Endothelial cell of umbilical vein (primary cell): ENCODE measurements at regions not wholly inside any gene's neighbourhood (a gene's known extent, or its start where the extent isn't known, plus 50 kb on each side); places are given as distances from the start of the nearest gene placed in this dataset.

ENCODE experiments used
- BruUV-seq: library from RNA; stranded (reverse); fragments of 400-500 nt; replicated peaks from 2 replicates; lab custom pipeline; 2021; lab: Mats Ljungman, UMichigan
- CTCF ChIA-PET: fragments of 300-600, 350-600 bp; sonication (Branson Sonifier 250); formaldehyde crosslinking; loops from one replicate; lab custom pipeline; 2021; ENCODE audit warnings: antibody characterized with exemption, inconsistent platforms; lab: Charles Lee
- POLR2A ChIA-PET: fragments of 300-600, 350-600 bp; sonication (Branson Sonifier 250); formaldehyde crosslinking; loops from one replicate; lab custom pipeline; 2021; ENCODE audit warnings: antibody characterized with exemption, inconsistent platforms; lab: Charles Lee
- DNase-seq: peaks from one replicate; pipeline ENCODE4 v3.0.0-alpha.2; 2011; ENCODE audit warnings: low read depth, low spot score
- FAIRE-seq: peaks from 2 replicates; lab custom pipeline; 2011; peaks lifted over from hg19 to GRCh38; lab: Jason Lieb, UNC
- H2AFZ ChIP-seq: 2 replicates; pipeline ENCODE4 v1.6.0; 2012; ENCODE audit warnings: low read depth, low read length, control low read depth, inconsistent platforms
- H3K27ac ChIP-seq: 2 replicates; pipeline ENCODE4 v1.5.1; 2011; ENCODE audit warnings: low read depth, mild to moderate bottlenecking, control low read depth, low read length, moderate library complexity; ENCODE audit not compliant: insufficient read depth
- H3K27me3 ChIP-seq, 2 experiments: 2 replicates each; pipeline versions ENCODE4 v1.6.0 to v1.6.1; 2011; ENCODE audit warnings: low read length in 2 of 2, mixed read lengths in 1 of 2; ENCODE audit not compliant: control insufficient read depth in 2 of 2, insufficient read depth in 2 of 2
- H3K36me3 ChIP-seq, 2 experiments: 2 replicates in 1 of 2; 3 replicates in 1 of 2; pipeline ENCODE4 v1.5.1; 2011; ENCODE audit warnings: low read length in 2 of 2, mild to moderate bottlenecking in 1 of 2, moderate library complexity in 1 of 2; ENCODE audit not compliant: control insufficient read depth in 2 of 2, insufficient read depth in 2 of 2; ENCODE audit errors: extremely low read depth in 1 of 2
- H3K4me1 ChIP-seq: 3 replicates; pipeline ENCODE4 v1.5.1; 2011; ENCODE audit warnings: mild to moderate bottlenecking, low read length; ENCODE audit not compliant: control insufficient read depth, insufficient read depth; ENCODE audit errors: extremely low read depth
- H3K4me2 ChIP-seq: 2 replicates; pipeline ENCODE4 v1.6.1; 2011; ENCODE audit warnings: low read length, control low read depth, mixed read lengths; ENCODE audit not compliant: insufficient read depth
- H3K4me3 ChIP-seq, 3 experiments: fragments of 200-600 bp in 1 of 3; sonication (generic), shearing (Covaris generic) in 1 of 3; replicated peaks in 1 of 3; 2 replicates each; pipeline ENCODE4 v1.5.1; 2011 to 2016; ENCODE audit warnings: control low read depth in 3 of 3, low read length in 3 of 3, mild to moderate bottlenecking in 2 of 3, inconsistent platforms in 1 of 3, low read depth in 1 of 3, moderate library complexity in 1 of 3; ENCODE audit not compliant: insufficient read depth in 1 of 3
- H3K79me2 ChIP-seq: 2 replicates; pipeline ENCODE4 v1.6.0; 2012; ENCODE audit warnings: low read length, inconsistent platforms; ENCODE audit not compliant: control insufficient read depth, insufficient read depth
- H3K9ac ChIP-seq: replicated peaks from 2 replicates; pipeline ENCODE3; 2011; ENCODE audit warnings: low read length, control low read depth; ENCODE audit not compliant: insufficient read depth; ENCODE audit errors: extremely low read depth
- H3K9me1 ChIP-seq: replicated peaks from 3 replicates; pipeline ENCODE4 v1.6.0; 2011; ENCODE audit warnings: mild to moderate bottlenecking, low read length; ENCODE audit not compliant: control insufficient read depth, insufficient read depth; ENCODE audit errors: extremely low read depth
- H3K9me3 ChIP-seq: replicated peaks from 2 replicates; pipeline ENCODE4 v1.5.1; 2012; ENCODE audit warnings: low read length, inconsistent platforms; ENCODE audit not compliant: control insufficient read depth, insufficient read depth
- H4K20me1 ChIP-seq: replicated peaks from 2 replicates; pipeline ENCODE3; 2011; ENCODE audit warnings: mild to moderate bottlenecking, low read length; ENCODE audit not compliant: control insufficient read depth, insufficient read depth; ENCODE audit errors: extremely low read depth
- EZH2 ChIP-seq: IDR thresholded peaks from 2 replicates; pipeline ENCODE4 v1.6.1; 2012; ENCODE audit warnings: borderline replicate concordance, low read depth, mild to moderate bottlenecking, moderate library complexity, low read length, inconsistent platforms; ENCODE audit not compliant: severe bottlenecking
- GATA2 ChIP-seq: IDR thresholded peaks from 2 replicates; pipeline ENCODE4 v1.7.0; 2011; ENCODE audit warnings: low read depth, mild to moderate bottlenecking, moderate library complexity, mixed read lengths, low read length; ENCODE audit not compliant: insufficient read length, insufficient read depth
- JUN ChIP-seq: IDR thresholded peaks from 2 replicates; pipeline ENCODE4 v1.6.1; 2011; ENCODE audit warnings: borderline replicate concordance, low read depth; ENCODE audit not compliant: insufficient read length, insufficient read depth
- POLR2A ChIP-seq: IDR thresholded peaks from 2 replicates; pipeline ENCODE4 v1.6.1; 2012; ENCODE audit warnings: low read depth, mild to moderate bottlenecking, control low read depth, low read length
- POLR2AphosphoS5 ChIP-seq: IDR thresholded peaks from 2 replicates; pipeline ENCODE4 v1.6.1; 2012; ENCODE audit warnings: low read depth, mild to moderate bottlenecking, control low read depth, low read length, moderate library complexity; ENCODE audit not compliant: insufficient read depth
- dilution Hi-C: fragments of 300-500 bp; cut with MboI; formaldehyde crosslinking; loops from one replicate; pipeline ENCODE4 v1.15.0; 2019; ENCODE audit warnings: low sequenced_read_pairs; ENCODE audit not compliant: extremely low pct_ligation_motif_present
- intact Hi-C: fragments of 100-400 bp; cut with micrococcal nuclease; formaldehyde crosslinking; loops from one replicate; pipeline ENCODE4 v1.10.0; 2022
- TF ChIP-seq, protein P1 (sequence below): IDR thresholded peaks from 2 replicates; pipeline ENCODE4 v1.6.1; 2011; ENCODE audit not compliant: insufficient read depth, insufficient read length
- TF ChIP-seq, protein P2 (sequence below), 2 donors: IDR thresholded peaks; 1 replicate in 1 of 2; 2 replicates in 1 of 2; pipeline ENCODE4 v1.5.1; 2011; ENCODE audit warnings: low read length in 2 of 2, mild to moderate bottlenecking in 2 of 2, moderate library complexity in 2 of 2, control low read depth in 1 of 2, inconsistent platforms in 1 of 2, low read depth in 1 of 2; ENCODE audit not compliant: insufficient read depth in 1 of 2; ENCODE audit errors: extremely low read depth in 1 of 2

DNA sequence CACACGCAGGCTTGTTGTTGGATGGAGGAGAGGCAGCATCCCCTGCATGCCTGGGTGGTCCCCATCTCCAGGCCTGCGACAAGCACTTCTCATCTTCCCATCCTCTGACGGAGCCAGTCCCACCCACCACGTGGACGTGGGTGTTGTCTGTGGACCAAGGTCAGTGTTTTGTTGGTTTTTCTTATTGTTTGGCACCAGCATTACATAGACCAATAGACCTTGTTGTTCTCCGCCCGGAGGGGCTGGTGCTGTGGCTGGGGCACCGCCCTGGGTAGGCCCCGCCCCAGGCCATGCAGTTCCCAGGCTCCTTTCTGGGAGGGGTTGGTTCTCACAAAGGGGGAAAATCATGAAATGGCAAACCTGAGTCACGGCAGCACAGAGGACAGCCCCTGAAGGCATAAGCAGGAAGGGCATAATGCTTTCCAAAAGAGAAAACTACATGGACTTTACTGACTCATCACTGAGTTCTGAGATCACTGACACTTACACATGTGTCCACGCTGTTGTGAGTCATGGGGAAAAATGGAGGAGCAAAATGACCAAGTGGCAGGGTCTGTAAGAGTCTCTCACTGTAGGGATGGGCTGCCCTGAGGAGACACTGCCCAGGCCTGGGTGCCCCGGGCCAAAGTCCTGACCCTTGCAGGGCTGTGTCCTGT lies 90.8 kb downstream of the THBS2 start:
- dilution Hi-C loops = no loop called here
- peak; percentile 60 for TF ChIP-seq JUN
- no peak for TF ChIP-seq GATA2
- no peak for TF ChIP-seq POLR2AphosphoS5
- no TSS peak for BruUV-seq
- FAIRE-seq (no peak), DNase-seq (peak; percentile 53)
- Histone ChIP-seq H3K27ac (peak overlapping the region; percentile 37), H3K4me1 (no peaks in the 10 kb centered on the region), H3K36me3 (no peaks in the 10 kb centered on the region), H3K4me2 (no peak overlapping the region), H3K4me3 (no peak overlapping the region), H3K79me2 (no peaks in the 10 kb centered on the region), H4K20me1 (no peaks in the 10 kb centered on the region), H2AFZ (no peak overlapping the region), H3K9me1 (no peaks in the 10 kb centered on the region), H3K27me3 (no peaks in the 10 kb centered on the region), H3K9me3 (no peaks in the 10 kb centered on the region), H3K9ac (no peak overlapping the region)
- ChIA-PET CTCF (no interaction called here), POLR2A (no interaction called here)
- intact Hi-C loops = no loop called here

DNA sequence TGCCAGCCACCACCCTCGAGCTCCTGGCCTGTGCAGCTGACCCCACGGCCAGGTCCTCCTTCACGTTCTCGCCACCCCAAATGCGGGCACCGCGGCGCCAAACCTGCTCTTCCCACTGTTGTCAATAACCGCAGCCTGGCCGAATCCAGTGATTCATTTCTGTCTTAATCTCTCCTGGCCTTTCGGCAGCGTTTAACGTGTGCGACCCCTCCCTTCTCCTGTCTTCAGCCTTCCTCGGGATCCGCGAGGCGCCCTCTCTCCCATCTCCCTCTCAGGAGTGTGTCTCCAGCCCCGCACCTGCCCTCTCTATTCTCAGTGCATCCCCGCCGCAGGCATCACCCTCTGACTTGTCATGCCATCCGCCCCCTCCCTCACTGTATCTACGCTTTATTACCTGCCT lies 91.4 kb downstream of the THBS2 start:
- Histone ChIP-seq H3K4me1 (no peaks in the 10 kb centered on the region), H3K79me2 (no peaks in the 10 kb centered on the region), H3K9ac (no peak overlapping the region), H4K20me1 (no peaks in the 10 kb centered on the region), H3K9me3 (no peaks in the 10 kb centered on the region), H2AFZ (no peak overlapping the region), H3K4me3 (no peak overlapping the region), H3K36me3 (no peaks in the 10 kb centered on the region), H3K4me2 (no peak overlapping the region), H3K9me1 (no peaks in the 10 kb centered on the region), H3K27me3 (no peaks in the 10 kb centered on the region), H3K27ac (no peak overlapping the region)
- FAIRE-seq = no peak
- intact Hi-C loops = no loop called here
- CTCF ChIA-PET = no interaction called here
- no peak for DNase-seq
- dilution Hi-C loops = no loop called here
- TF ChIP-seq EZH2 = no peak
- TF ChIP-seq, protein P1, sequence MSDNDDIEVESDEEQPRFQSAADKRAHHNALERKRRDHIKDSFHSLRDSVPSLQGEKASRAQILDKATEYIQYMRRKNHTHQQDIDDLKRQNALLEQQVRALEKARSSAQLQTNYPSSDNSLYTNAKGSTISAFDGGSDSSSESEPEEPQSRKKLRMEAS = no peak
- TF ChIP-seq, protein P2, sequence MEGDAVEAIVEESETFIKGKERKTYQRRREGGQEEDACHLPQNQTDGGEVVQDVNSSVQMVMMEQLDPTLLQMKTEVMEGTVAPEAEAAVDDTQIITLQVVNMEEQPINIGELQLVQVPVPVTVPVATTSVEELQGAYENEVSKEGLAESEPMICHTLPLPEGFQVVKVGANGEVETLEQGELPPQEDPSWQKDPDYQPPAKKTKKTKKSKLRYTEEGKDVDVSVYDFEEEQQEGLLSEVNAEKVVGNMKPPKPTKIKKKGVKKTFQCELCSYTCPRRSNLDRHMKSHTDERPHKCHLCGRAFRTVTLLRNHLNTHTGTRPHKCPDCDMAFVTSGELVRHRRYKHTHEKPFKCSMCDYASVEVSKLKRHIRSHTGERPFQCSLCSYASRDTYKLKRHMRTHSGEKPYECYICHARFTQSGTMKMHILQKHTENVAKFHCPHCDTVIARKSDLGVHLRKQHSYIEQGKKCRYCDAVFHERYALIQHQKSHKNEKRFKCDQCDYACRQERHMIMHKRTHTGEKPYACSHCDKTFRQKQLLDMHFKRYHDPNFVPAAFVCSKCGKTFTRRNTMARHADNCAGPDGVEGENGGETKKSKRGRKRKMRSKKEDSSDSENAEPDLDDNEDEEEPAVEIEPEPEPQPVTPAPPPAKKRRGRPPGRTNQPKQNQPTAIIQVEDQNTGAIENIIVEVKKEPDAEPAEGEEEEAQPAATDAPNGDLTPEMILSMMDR (IDR thresholded peaks at IDR 0.05; ENCODE audit: extremely low read depth in 1 of 2, insufficient read depth in 1 of 2, low read depth in 1 of 2, low read length in 2 of 2) = no peak
- TF ChIP-seq POLR2A = no peak
- BruUV-seq = no TSS peak
- POLR2A ChIA-PET = no interaction called here
